DMS114 treated with DMSO at 0.1 percent for 48 hours (cell line): ENCODE measurements at regions not wholly inside any gene's neighbourhood (a gene's known extent, or its start where the extent isn't known, plus 50 kb on each side); places are given as distances from the start of the nearest gene placed in this dataset.

Source experiments
- DNase-seq: peaks from one replicate; lab custom pipeline; 2025; ENCODE audit not compliant: unreplicated experiment; lab: John Stamatoyannopoulos, UW

GRCh38 chr9:89806371-89807100 lies 201.7 kb downstream of the GADD45G start:
- DNase-seq: no peak

- DNase-seq: no peak
Measured at GRCh38 chr9:89807101-89807395, 202.2 kb downstream of the GADD45G start.

- no peak for DNase-seq
Measured at GRCh38 chr9:89807682-89808075, 202.9 kb downstream of the GADD45G start.

GRCh38 chr9:89808076-89808755 lies 203.4 kb downstream of the GADD45G start:
- no peak for DNase-seq

GRCh38 chr9:89808756-89809181 lies 204.0 kb downstream of the GADD45G start:
- DNase-seq: no peak

GRCh38 chr9:89810431-89810830 lies 205.6 kb downstream of the GADD45G start:
- no peak for DNase-seq

GRCh38 chr9:89811356-89811755 lies 206.5 kb downstream of the GADD45G start:
- no peak for DNase-seq

GRCh38 chr9:89811886-89812450 lies 207.2 kb downstream of the GADD45G start:
- DNase-seq: no peak

GRCh38 chr9:89812556-89813181 lies 207.9 kb downstream of the GADD45G start:
- DNase-seq: no peak

GRCh38 chr9:89813482-89813881 lies 208.7 kb downstream of the GADD45G start:
- no peak for DNase-seq

GRCh38 chr9:89814340-89815040 lies 209.7 kb downstream of the GADD45G start:
- no peak for DNase-seq

- no peak for DNase-seq
Measured at GRCh38 chr9:89815061-89815902, 210.5 kb downstream of the GADD45G start.

GRCh38 chr9:89815903-89816573 lies 211.2 kb downstream of the GADD45G start:
- no peak for DNase-seq

- no peak for DNase-seq
Measured at GRCh38 chr9:89817151-89817950, 212.5 kb downstream of the GADD45G start.

GRCh38 chr9:89820337-89820736 lies 215.5 kb downstream of the GADD45G start:
- no peak for DNase-seq

GRCh38 chr9:89821081-89821480 lies 216.3 kb downstream of the GADD45G start:
- no peak for DNase-seq

GRCh38 chr9:89822996-89823395 lies 218.2 kb downstream of the GADD45G start:
- no peak for DNase-seq

GRCh38 chr9:89825669-89826068 lies 220.9 kb downstream of the GADD45G start:
- no peak for DNase-seq

GRCh38 chr9:89826186-89826585 lies 221.4 kb downstream of the GADD45G start:
- no peak for DNase-seq
